ENCODE measurements at regions not wholly inside any gene's neighbourhood (a gene's known extent, or its start where the extent isn't known, plus 50 kb on each side); places are given as distances from the start of the nearest gene placed in this dataset.
A peak's percentile ranks its signal among the peaks of the same experiment; 100 is the strongest.

- dilution Hi-C loops (cut with MboI; ENCODE audit: extremely low pct_ligation_motif_present, low sequenced_read_pairs), result no loop called here
- Histone ChIP-seq H3K27me3 (ENCODE audit: control insufficient read depth, extremely low read depth, insufficient read depth, low read length) (no peaks in the 10 kb centered on the region), H3K36me3 (ENCODE audit: control insufficient read depth in 2 of 2, extremely low read depth in 1 of 2, insufficient read depth in 2 of 2, low read length in 2 of 2) (no peaks in the 10 kb centered on the region), H4K20me1 (ENCODE audit: control insufficient read depth, extremely low read depth, insufficient read depth, low read length) (no peaks in the 10 kb centered on the region), H3K79me2 (ENCODE audit: control insufficient read depth, insufficient read depth, low read length) (no peaks in the 10 kb centered on the region), H3K4me3 (ENCODE audit: control insufficient read depth in 2 of 3, extremely low read depth in 1 of 3, insufficient read depth in 2 of 3, low read depth in 1 of 3, low read length in 3 of 3) (no peak overlapping the region), H3K9me1 (ENCODE audit: control insufficient read depth, extremely low read depth, insufficient read depth, low read length) (no peaks in the 10 kb centered on the region), H3K27ac (ENCODE audit: control insufficient read depth, insufficient read depth, low read length) (no peak overlapping the region), H3K9ac (ENCODE audit: control insufficient read depth, extremely low read depth, insufficient read depth, low read length) (no peak overlapping the region), H3K9me3 (ENCODE audit: control insufficient read depth, low read depth, low read length) (no peaks in the 10 kb centered on the region), H2AFZ (ENCODE audit: control insufficient read depth, low read length) (no peak overlapping the region), H3K4me1 (ENCODE audit: control insufficient read depth, extremely low read depth, insufficient read depth, low read length) (peaks cover 7% of the 10 kb centered on the region), H3K4me2 (ENCODE audit: control insufficient read depth, extremely low read depth, insufficient read depth, low read depth, low read length) (no peak overlapping the region)
- TF ChIP-seq EZH2 (IDR thresholded peaks at IDR 0.05; ENCODE audit: low read length), result no peak
- TF ChIP-seq CTCF (optimal IDR thresholded peaks at IDR 0.05 in 1 of 3, IDR thresholded peaks at IDR 0.05 in 1 of 3, conservative IDR thresholded peaks at IDR 0.05 in 1 of 3; ENCODE audit: extremely low read depth in 1 of 3, insufficient read depth in 2 of 3, low read length in 3 of 3), result no peak
- DNase-seq (ENCODE audit: low read depth, low spot score) (no peak), FAIRE-seq (peak; percentile 61)
Observed at GRCh38 chr7:33667196-33667595, 238.1 kb upstream of the BMPER start.

GRCh38 chr7:33669251-33669670, 236.1 kb upstream of the BMPER start:
- no peak overlapping the region for H3K4me2 ChIP-seq (ENCODE audit: control insufficient read depth, extremely low read depth, insufficient read depth, low read depth, low read length)
- no peak overlapping the region for H3K27ac ChIP-seq (ENCODE audit: control insufficient read depth, insufficient read depth, low read length)
- no peak for DNase-seq (ENCODE audit: low read depth, low spot score)
- H3K9me1 ChIP-seq (ENCODE audit: control insufficient read depth, extremely low read depth, insufficient read depth, low read length), result no peaks in the 10 kb centered on the region
- H3K4me3 ChIP-seq (ENCODE audit: control insufficient read depth in 2 of 3, extremely low read depth in 1 of 3, insufficient read depth in 2 of 3, low read depth in 1 of 3, low read length in 3 of 3), result no peak overlapping the region
- no peak overlapping the region for H3K9ac ChIP-seq (ENCODE audit: control insufficient read depth, extremely low read depth, insufficient read depth, low read length)
- no peaks in the 10 kb centered on the region for H4K20me1 ChIP-seq (ENCODE audit: control insufficient read depth, extremely low read depth, insufficient read depth, low read length)
- no peaks in the 10 kb centered on the region for H3K36me3 ChIP-seq (ENCODE audit: control insufficient read depth in 2 of 2, extremely low read depth in 1 of 2, insufficient read depth in 2 of 2, low read length in 2 of 2)
- dilution Hi-C loops (cut with MboI; ENCODE audit: extremely low pct_ligation_motif_present, low sequenced_read_pairs), result no loop called here
- H3K4me1 ChIP-seq (ENCODE audit: control insufficient read depth, extremely low read depth, insufficient read depth, low read length), result peaks cover 7% of the 10 kb centered on the region
- H3K9me3 ChIP-seq (ENCODE audit: control insufficient read depth, low read depth, low read length), result no peaks in the 10 kb centered on the region
- H2AFZ ChIP-seq (ENCODE audit: control insufficient read depth, low read length), result no peak overlapping the region
- H3K79me2 ChIP-seq (ENCODE audit: control insufficient read depth, insufficient read depth, low read length), result no peaks in the 10 kb centered on the region
- no peak for FAIRE-seq
- no peak for TF ChIP-seq EZH2 (IDR thresholded peaks at IDR 0.05; ENCODE audit: low read length)
- no peak for TF ChIP-seq CTCF (optimal IDR thresholded peaks at IDR 0.05 in 1 of 3, IDR thresholded peaks at IDR 0.05 in 1 of 3, conservative IDR thresholded peaks at IDR 0.05 in 1 of 3; ENCODE audit: extremely low read depth in 1 of 3, insufficient read depth in 2 of 3, low read length in 3 of 3)
- H3K27me3 ChIP-seq (ENCODE audit: control insufficient read depth, extremely low read depth, insufficient read depth, low read length), result no peaks in the 10 kb centered on the region

Data from keratinocyte (primary cell).